ENCODE measurements at regions not wholly inside any gene's neighbourhood (a gene's known extent, or its start where the extent isn't known, plus 50 kb on each side); places are given as distances from the start of the nearest gene placed in this dataset.

- TF ChIP-seq CTCF (IDR thresholded peaks at IDR 0.05) (no peak), POLR2A (IDR thresholded peaks at IDR 0.05) (no peak), EP300 (IDR thresholded peaks at IDR 0.05) (no peak)
- Histone ChIP-seq H3K4me3 (no peak overlapping the region), H3K27me3 (no peaks in the 10 kb centered on the region), H3K9me3 (no peaks in the 10 kb centered on the region), H3K27ac (no peak overlapping the region), H3K36me3 (no peaks in the 10 kb centered on the region), H3K4me1 (no peaks in the 10 kb centered on the region)
- 85 to 90% methylated on average over 2 of the region's 2 CpGs for WGBS, 2 donors
- no peak for DNase-seq (ENCODE audit: low spot score in 2 of 2)
Observed at GRCh38 chr6:105941621-105942412, 144.3 kb upstream of the PRDM1 start.

- Histone ChIP-seq H3K36me3 (no peaks in the 10 kb centered on the region), H3K9me3 (no peaks in the 10 kb centered on the region), H3K4me3 (no peak overlapping the region), H3K27me3 (no peaks in the 10 kb centered on the region), H3K27ac (no peak overlapping the region), H3K4me1 (no peaks in the 10 kb centered on the region)
- DNase-seq (ENCODE audit: low spot score in 2 of 2) = no peak
- 55 to 60% methylated on average over 2 of the region's 2 CpGs for WGBS, 2 donors
- TF ChIP-seq POLR2A (IDR thresholded peaks at IDR 0.05) = no peak
- no peak for TF ChIP-seq EP300 (IDR thresholded peaks at IDR 0.05)
- no peak for TF ChIP-seq CTCF (IDR thresholded peaks at IDR 0.05)
Observed at GRCh38 chr6:105940990-105941389, 145.1 kb upstream of the PRDM1 start.

- no peaks in the 10 kb centered on the region for H3K36me3 ChIP-seq
- 94 to 98% methylated on average over 2 of the region's 2 CpGs for WGBS, 2 donors
- no peaks in the 10 kb centered on the region for H3K27me3 ChIP-seq
- no peak overlapping the region for H3K27ac ChIP-seq
- no peaks in the 10 kb centered on the region for H3K9me3 ChIP-seq
- H3K4me1 ChIP-seq = no peaks in the 10 kb centered on the region
- no peak overlapping the region for H3K4me3 ChIP-seq
- TF ChIP-seq CTCF (IDR thresholded peaks at IDR 0.05) (no peak), EP300 (IDR thresholded peaks at IDR 0.05) (no peak)
- no peak for DNase-seq (ENCODE audit: low spot score in 2 of 2)
Observed at GRCh38 chr6:105936972-105937371, 149.2 kb upstream of the PRDM1 start.

- Histone ChIP-seq H3K27me3 (no peaks in the 10 kb centered on the region), H3K4me1 (no peaks in the 10 kb centered on the region), H3K36me3 (no peaks in the 10 kb centered on the region), H3K4me3 (no peak overlapping the region), H3K27ac (no peak overlapping the region), H3K9me3 (no peaks in the 10 kb centered on the region)
- TF ChIP-seq CTCF (IDR thresholded peaks at IDR 0.05) (no peak), EP300 (IDR thresholded peaks at IDR 0.05) (no peak), POLR2A (IDR thresholded peaks at IDR 0.05) (no peak)
- no peak for DNase-seq (ENCODE audit: low spot score in 2 of 2)
- 69% methylated on average over 4 of the region's 4 CpGs for WGBS, 2 donors
Observed at GRCh38 chr6:105935416-105935815, 150.7 kb upstream of the PRDM1 start.

- Histone ChIP-seq H3K27ac (no peak overlapping the region), H3K4me1 (no peaks in the 10 kb centered on the region), H3K27me3 (no peaks in the 10 kb centered on the region), H3K4me3 (no peak overlapping the region), H3K36me3 (no peaks in the 10 kb centered on the region), H3K9me3 (no peaks in the 10 kb centered on the region)
- WGBS, 2 donors = 86 to 88% methylated on average over 5 of the region's 5 CpGs
- no peak for DNase-seq (ENCODE audit: low spot score in 2 of 2)
- TF ChIP-seq CTCF (IDR thresholded peaks at IDR 0.05) (no peak), POLR2A (IDR thresholded peaks at IDR 0.05) (no peak), EP300 (IDR thresholded peaks at IDR 0.05) (no peak)
Observed at GRCh38 chr6:105934708-105935107, 151.4 kb upstream of the PRDM1 start.
